ENCODE measurements at regions not wholly inside any gene's neighbourhood (a gene's known extent, or its start where the extent isn't known, plus 50 kb on each side); places are given as distances from the start of the nearest gene placed in this dataset.
"Not testable (repeated sequence)": the region's sequence is repeated elsewhere in the genome, so short reads cannot be mapped to it uniquely, and the experiment has no call there.

- no peak for DNase-seq (ENCODE audit: low read depth in 4 of 4, low spot score in 3 of 4)
Observed at GRCh38 chr4:112767386-112767785, 130.4 kb downstream of the LARP7 start.

- no peak for DNase-seq (ENCODE audit: low read depth in 4 of 4, low spot score in 3 of 4)
Observed at GRCh38 chr4:112770114-112770513, 133.2 kb downstream of the LARP7 start.

GRCh38 chr4:112775801-112776200 lies 138.9 kb downstream of the LARP7 start:
- no peak for DNase-seq (ENCODE audit: low read depth in 4 of 4, low spot score in 3 of 4)

- DNase-seq (ENCODE audit: low read depth in 4 of 4, low spot score in 3 of 4) = no peak
Observed at GRCh38 chr4:112776535-112776934, 139.6 kb downstream of the LARP7 start.

- no peak for DNase-seq (ENCODE audit: low read depth in 4 of 4, low spot score in 3 of 4)
Observed at GRCh38 chr4:112778520-112778919, 141.6 kb downstream of the LARP7 start.

- no peak for DNase-seq (ENCODE audit: low read depth in 4 of 4, low spot score in 3 of 4)
Observed at GRCh38 chr4:112793033-112793432, 156.1 kb downstream of the LARP7 start.

GRCh38 chr4:112800001-112800400 lies 163.1 kb downstream of the LARP7 start:
- DNase-seq (ENCODE audit: low read depth in 4 of 4, low spot score in 3 of 4) = no peak

- no peak for DNase-seq (ENCODE audit: low read depth in 4 of 4, low spot score in 3 of 4)
Observed at GRCh38 chr4:112801341-112801740, 164.4 kb downstream of the LARP7 start.

GRCh38 chr4:112802780-112803179 lies 165.8 kb downstream of the LARP7 start:
- DNase-seq (ENCODE audit: low read depth in 4 of 4, low spot score in 3 of 4) = no peak

GRCh38 chr4:112807083-112807482 lies 170.1 kb downstream of the LARP7 start:
- no peak for DNase-seq (ENCODE audit: low read depth in 4 of 4, low spot score in 3 of 4)

GRCh38 chr4:112808001-112808400 lies 171.1 kb downstream of the LARP7 start:
- no peak for DNase-seq (ENCODE audit: low read depth in 4 of 4, low spot score in 3 of 4)

GRCh38 chr4:112813790-112814189 lies 176.8 kb downstream of the LARP7 start:
- DNase-seq (ENCODE audit: low read depth in 4 of 4, low spot score in 3 of 4) = no peak

- peak in 3 of 4 donors; percentile 27 to 45 (median 28) for DNase-seq (ENCODE audit: low read depth in 4 of 4, low spot score in 3 of 4)
Observed at GRCh38 chr4:112817933-112818593, 181.1 kb downstream of the LARP7 start.

- no peak for DNase-seq (ENCODE audit: low read depth in 4 of 4, low spot score in 3 of 4)
Observed at GRCh38 chr4:112818594-112818965, 181.6 kb downstream of the LARP7 start.

GRCh38 chr4:112819729-112820128 lies 182.8 kb downstream of the LARP7 start:
- DNase-seq (ENCODE audit: low read depth in 4 of 4, low spot score in 3 of 4) = no peak

- no peak for DNase-seq (ENCODE audit: low read depth in 4 of 4, low spot score in 3 of 4)
Observed at GRCh38 chr4:112823156-112823555, 186.2 kb downstream of the LARP7 start.

GRCh38 chr4:112823606-112824005 lies 186.7 kb downstream of the LARP7 start:
- no peak for DNase-seq (ENCODE audit: low read depth in 4 of 4, low spot score in 3 of 4)

GRCh38 chr4:112830753-112831386 lies 193.9 kb downstream of the LARP7 start:
- no peak for DNase-seq (ENCODE audit: low read depth in 4 of 4, low spot score in 3 of 4)

GRCh38 chr4:112832493-112832892 lies 195.6 kb downstream of the LARP7 start:
- no peak for DNase-seq (ENCODE audit: low read depth in 4 of 4, low spot score in 3 of 4)

GRCh38 chr4:112836895-112837294 lies 200.0 kb downstream of the LARP7 start:
- no peak for DNase-seq (ENCODE audit: low read depth in 4 of 4, low spot score in 3 of 4)

- DNase-seq (ENCODE audit: low read depth in 4 of 4, low spot score in 3 of 4) = not testable (repeated sequence)
Observed at GRCh38 chr4:112838015-112838414, 201.1 kb downstream of the LARP7 start.

GRCh38 chr4:112840061-112840460 lies 203.1 kb downstream of the LARP7 start:
- no peak for DNase-seq (ENCODE audit: low read depth in 4 of 4, low spot score in 3 of 4)

- DNase-seq (ENCODE audit: low read depth in 4 of 4, low spot score in 3 of 4) = no peak
Observed at GRCh38 chr4:112840619-112841018, 203.7 kb downstream of the LARP7 start.
